Endometrial microvascular endothelial cells (primary cell): ENCODE measurements at regions not wholly inside any gene's neighbourhood (a gene's known extent, or its start where the extent isn't known, plus 50 kb on each side); places are given as distances from the start of the nearest gene placed in this dataset.

Source experiments
- in situ Hi-C: cut with HindIII; loops from 2 replicates; pipeline ENCODE4 v1.10.0; 2017; ENCODE audit warnings: low sequenced_read_pairs, low pct_unique_long_range_greater_than_20kb; ENCODE audit errors: inconsistent ontology term

DNA sequence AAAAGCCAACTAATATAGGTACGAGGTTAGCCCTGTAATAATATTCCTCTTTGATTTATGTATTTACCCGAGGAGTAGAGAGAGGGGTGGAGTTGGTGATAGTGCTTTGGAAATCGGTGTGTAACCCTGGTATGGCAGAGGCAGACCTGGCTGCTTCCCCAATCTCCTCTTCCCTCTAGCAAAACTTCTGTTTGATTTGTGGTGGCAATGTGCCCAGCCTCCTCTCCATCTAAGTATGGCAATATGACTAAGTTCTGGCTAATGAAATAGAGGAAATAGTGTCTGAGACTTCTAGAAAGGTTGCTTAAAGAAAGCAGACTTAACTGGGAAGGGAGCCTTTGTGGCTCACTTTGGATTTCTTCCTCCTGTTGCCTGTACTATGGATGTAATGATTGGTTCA, 491.1 kb downstream of the ENC1 start:
- in situ Hi-C loops = no loop called here

DNA sequence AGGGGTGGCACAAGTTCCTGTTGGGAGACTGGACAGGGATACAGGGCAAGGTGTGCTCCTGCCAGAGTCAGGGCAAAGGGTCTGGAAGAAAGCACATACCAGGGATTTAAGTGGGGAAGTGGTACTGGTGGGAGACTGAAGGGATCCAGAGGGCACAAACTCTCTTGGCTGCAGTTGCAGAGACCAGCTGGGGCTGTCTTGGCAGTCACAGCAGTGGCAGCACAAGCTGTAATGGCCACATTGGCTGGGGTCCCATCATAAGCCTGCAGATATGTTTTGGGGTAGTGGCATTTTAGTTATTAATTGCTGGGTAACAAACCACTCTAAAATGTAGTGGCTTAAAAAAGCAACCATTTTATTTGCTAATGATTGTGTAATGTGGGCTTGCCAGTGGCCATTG, 492.2 kb downstream of the ENC1 start:
- in situ Hi-C loops = no loop called here

DNA sequence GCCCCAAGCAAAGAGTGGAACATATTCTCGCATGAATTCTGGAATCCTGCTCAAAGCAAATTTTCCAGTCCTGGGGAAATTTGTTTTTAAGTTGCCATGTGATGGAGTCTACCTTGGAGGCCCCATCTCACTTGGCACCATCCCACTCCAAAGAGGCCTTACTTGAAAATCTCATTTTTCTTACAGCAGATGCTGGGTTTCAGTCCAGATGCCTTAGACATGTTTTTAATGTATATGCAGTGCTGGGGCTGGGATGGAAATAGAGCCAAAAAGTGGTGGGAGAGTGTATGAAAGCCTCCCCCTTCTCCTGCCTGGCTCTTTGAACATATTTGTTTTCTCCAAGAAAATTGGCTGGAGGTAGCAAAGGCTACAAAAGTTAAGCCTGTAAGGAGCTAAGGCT, 493.7 kb downstream of the ENC1 start:
- in situ Hi-C loops = no loop called here

DNA sequence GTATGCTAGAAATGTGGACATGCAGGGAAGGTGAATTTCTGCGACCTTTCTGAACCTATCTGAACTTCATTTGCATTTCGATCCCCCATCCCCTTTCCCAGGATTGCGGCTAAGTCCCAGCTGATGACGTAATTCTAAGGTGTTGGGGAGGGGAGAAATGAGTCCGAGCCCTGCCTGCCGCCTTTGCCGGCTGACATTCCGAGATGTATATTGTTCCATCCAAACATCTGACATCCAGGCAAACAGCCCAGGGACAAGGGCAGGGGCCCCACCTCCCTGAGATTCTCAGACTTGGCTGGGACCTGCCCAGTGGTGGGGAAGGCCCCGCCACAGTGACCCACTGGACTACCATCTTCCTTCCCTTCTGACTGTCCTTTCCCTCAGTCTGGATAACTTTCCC, 494.6 kb downstream of the ENC1 start:
- in situ Hi-C loops = no loop called here

DNA sequence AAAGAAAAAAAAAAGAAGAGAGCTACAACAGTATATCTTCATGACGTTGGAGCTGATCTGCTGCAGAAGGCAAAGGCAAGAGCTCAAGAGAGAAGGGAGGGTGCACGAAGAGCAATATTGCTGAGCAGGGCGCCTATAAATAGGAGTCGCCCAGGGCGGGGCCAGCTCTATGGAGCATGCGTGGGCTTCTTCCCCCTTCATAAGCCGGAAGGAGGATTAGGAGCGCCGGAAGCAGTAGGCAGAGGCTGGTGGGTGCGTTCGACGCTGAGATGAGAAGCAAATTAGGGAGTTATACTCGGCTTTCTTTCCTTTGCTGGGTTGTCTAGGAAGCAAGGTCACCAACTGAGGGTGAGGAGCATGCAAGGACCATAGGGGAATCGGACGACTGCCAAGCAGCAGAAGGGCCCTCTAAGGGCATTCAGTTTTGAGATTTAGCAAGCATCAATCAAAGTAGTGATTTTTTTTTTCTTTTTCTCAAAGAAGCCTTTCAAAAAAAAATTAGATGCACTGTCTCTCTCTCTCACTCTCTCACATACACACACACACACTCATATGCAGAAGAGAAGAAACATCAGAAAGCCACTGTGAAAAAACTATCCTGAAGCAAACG, 496.7 kb downstream of the ENC1 start:
- in situ Hi-C loops = no loop called here

DNA sequence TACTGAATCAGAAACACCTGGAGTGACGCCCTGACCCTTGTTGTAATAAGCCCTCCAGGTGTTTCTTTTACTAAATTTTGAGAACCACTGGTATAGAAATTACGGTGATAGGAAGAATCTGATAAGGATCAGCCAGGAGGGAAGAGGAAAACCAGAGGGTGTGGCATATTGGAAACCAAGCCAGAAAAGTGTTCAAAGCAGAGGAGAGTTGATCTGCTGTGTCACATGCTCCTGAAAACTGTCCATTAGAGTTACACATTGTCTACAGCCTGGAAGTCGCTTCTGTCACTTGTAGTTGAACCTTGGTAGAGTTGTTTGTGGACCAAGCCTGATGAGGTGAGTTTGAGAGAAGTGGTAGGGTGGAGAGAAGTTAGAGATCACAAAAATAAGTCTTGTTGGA, 497.4 kb downstream of the ENC1 start:
- in situ Hi-C loops = no loop called here

DNA sequence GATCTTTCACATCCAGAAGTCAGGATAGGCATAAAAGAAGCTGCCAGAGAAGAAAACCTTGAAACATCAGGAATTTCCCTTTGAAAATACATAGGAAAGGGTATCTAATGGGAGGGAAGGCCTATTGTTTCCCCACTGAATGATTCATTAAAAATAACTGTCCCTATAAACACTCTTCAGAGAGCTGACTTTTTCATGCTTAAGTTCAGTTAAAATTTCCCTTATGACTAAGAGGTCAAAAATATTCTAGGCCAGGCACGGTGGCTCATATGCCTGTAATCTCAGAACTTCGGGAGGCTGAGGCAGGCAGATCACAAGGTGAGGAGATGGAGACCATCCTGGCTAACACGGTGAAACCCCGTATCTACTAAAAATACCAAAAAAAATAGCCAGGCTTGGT, 499.5 kb downstream of the ENC1 start:
- in situ Hi-C loops = no loop called here

GRCh38 chr5:74140409-74140808, 500.1 kb downstream of the ENC1 start:
- in situ Hi-C loops = no loop called here

DNA sequence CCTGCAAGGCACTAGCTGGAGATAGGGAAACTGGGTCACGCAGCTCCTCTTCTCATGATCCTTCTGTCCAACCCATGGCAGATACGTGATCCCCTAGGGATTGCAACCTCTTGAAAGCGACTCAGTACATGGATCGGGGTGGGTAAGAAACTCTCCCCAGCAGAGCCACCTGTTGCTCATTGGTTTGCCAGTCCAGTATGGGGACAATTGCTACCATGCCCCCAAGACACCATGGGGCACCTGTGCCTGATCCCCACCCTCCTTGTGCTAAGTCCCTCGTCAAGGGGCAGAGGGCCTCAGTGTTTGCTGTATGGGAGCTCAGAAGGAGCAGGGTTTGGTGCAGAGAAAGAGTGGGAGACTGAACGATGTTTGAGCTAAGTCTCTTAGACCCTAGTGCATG, 500.9 kb downstream of the ENC1 start:
- in situ Hi-C loops = no loop called here

GRCh38 chr5:74138721-74139120, 501.8 kb downstream of the ENC1 start:
- in situ Hi-C loops = no loop called here

DNA sequence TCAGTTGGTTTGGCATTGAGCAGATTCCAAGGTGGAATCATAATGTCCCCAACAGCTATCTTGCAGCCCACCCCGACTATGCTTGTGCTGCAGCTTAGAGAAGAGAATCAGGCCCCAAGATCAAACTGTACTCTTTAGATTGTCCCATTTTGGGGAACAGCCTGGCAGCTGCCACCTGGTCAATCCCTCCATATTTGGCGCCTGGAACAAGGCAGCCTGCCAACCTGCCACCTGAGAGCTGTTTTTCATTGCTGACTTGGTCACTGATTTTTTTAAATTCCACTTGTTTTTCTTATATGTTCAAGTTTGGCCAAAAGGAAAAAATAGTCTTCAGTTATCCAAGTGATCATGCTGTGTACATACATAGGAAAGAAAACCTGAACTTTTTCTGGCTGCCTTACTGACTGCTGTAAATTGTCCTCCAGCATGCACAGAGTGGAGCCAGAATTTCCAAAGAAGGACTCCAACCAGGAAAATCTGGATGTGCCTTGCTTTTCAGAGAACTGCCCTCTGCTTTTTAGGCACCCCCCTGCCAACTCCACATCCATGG, 504.2 kb downstream of the ENC1 start:
- in situ Hi-C loops = no loop called here

- in situ Hi-C loops = no loop called here
Observed at GRCh38 chr5:74135033-74135432, 505.5 kb downstream of the ENC1 start.

DNA sequence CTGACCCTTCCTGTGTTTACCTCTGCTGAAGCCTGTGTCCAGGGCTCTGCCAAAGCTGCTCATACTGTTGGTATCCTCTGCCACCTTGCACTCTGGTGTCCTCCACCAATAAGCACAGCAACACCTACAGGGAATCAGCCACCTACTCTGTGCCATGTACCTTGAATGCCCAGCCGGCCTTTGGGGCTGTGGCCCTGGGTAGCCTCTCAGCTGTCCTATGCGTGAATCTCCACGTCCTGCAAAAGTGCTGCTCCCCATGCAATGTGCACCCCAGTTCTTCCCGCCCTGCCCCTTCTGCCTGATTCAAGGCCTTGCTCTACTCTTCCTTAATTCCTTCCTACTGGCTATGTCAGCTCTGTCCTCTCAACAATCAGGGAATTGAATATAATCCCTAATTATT, 506.5 kb downstream of the ARHGEF28 start:
- in situ Hi-C loops = no loop called here

DNA sequence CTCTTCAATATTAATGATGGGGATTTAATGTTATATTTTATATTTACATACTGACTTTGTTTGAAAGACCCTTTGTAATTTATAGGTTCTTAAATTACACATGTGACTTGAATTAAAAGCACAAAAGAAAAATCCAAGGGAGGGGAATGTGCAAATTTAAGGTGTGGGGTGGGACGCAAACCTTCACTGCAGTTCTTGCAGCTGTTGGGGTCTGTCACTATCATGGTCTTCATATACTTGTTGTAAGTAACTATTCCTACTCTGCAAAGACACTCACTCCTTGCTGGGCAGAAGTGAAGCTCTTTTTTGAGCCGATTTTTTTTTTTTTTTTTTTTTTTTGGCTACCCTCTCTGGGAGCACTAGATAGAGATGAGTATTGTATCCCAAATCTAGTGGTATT, 505.3 kb downstream of the ARHGEF28 start:
- in situ Hi-C loops = no loop called here

GRCh38 chr5:74130155-74130897, 504.3 kb downstream of the ARHGEF28 start:
- in situ Hi-C loops = no loop called here

GRCh38 chr5:74127381-74128320, 501.7 kb downstream of the ARHGEF28 start:
- in situ Hi-C loops = no loop called here

- in situ Hi-C loops = no loop called here
Observed at GRCh38 chr5:74126294-74126693, 500.3 kb downstream of the ARHGEF28 start.

DNA sequence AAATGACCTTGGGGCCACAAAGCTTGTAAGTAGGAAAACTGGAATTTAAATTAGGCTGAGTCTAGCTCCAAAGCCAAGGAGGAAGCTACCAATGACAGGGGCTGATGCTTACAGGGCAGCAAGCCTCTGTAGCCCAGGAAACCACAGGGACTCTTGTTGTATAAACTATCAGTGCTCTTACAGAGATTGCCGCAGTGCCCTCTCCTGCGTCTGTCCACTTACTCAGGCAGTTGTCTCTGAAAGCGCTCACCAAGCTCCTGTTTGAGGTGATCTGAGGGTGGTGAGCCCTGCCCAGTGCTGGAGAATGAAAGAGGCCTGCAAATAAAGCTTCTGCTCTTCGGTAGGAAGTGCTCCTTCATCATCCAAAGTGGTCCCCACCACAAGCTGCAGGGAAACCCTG, 498.8 kb downstream of the ARHGEF28 start:
- in situ Hi-C loops = no loop called here

DNA sequence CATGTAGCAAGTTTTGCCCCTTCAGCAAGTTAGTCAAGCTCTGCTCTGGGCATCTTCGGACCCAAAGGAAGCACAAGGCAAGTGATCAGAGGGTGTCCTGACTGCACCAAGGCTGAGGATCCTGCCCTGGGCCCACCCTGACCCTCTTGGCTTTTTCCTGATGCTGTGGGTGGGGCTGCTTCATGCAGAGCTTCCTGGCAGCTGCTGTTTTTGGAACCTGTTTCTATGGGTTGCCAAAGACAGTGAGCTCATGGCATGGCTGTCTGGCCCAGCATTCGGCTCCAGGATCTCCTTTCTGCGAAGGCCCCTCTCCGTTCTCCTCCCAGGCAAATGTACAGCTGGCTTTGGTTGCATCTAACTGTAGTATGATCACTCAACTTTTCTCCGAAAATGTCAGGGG, 497.9 kb downstream of the ARHGEF28 start:
- in situ Hi-C loops = no loop called here
